Stimulated activated naive CD8-positive, alpha-beta T cell treated with anti-CD3 and anti-CD28 coated beads, Interleukin-15, Interleukin-2, amounts not matched to agents 100 ng/mL and 50 ng/mL, for 24 hours (primary cell): ENCODE measurements at regions not wholly inside any gene's neighbourhood (a gene's known extent, or its start where the extent isn't known, plus 50 kb on each side); places are given as distances from the start of the nearest gene placed in this dataset.

Experiments used
- H3K27ac Mint-ChIP-seq: one replicate; pipeline ENCODE4 v1.8.0; 2021; ENCODE audit warnings: mild to moderate bottlenecking, mixed read lengths
- H3K27me3 Mint-ChIP-seq: one replicate; pipeline ENCODE4 v1.8.0; 2021; ENCODE audit warnings: mixed read lengths
- H3K36me3 Mint-ChIP-seq: one replicate; pipeline ENCODE4 v1.8.0; 2021; ENCODE audit warnings: low read depth, mixed read lengths
- H3K4me1 Mint-ChIP-seq: one replicate; pipeline ENCODE4 v1.8.0; 2021; ENCODE audit warnings: low read depth, mixed read lengths
- H3K4me3 Mint-ChIP-seq: one replicate; pipeline ENCODE4 v1.8.0; 2021; ENCODE audit warnings: mild to moderate bottlenecking, mixed read lengths
- H3K9me3 Mint-ChIP-seq: one replicate; pipeline ENCODE4 v1.8.0; 2021; ENCODE audit warnings: mixed read lengths

GRCh38 chr1:201589186-201589585, 50.3 kb downstream of the NAV1 start:
- peaks cover 4% of the 10 kb centered on the region for H3K27me3 Mint-ChIP-seq
- H3K27ac Mint-ChIP-seq = no peak overlapping the region
- H3K9me3 Mint-ChIP-seq = no peaks in the 10 kb centered on the region
- no peaks in the 10 kb centered on the region for H3K4me1 Mint-ChIP-seq
- H3K36me3 Mint-ChIP-seq = no peaks in the 10 kb centered on the region
- H3K4me3 Mint-ChIP-seq = no peak overlapping the region

- H3K9me3 Mint-ChIP-seq = no peaks in the 10 kb centered on the region
- no peaks in the 10 kb centered on the region for H3K36me3 Mint-ChIP-seq
- no peaks in the 10 kb centered on the region for H3K4me1 Mint-ChIP-seq
- H3K4me3 Mint-ChIP-seq = no peak overlapping the region
- H3K27me3 Mint-ChIP-seq = no peaks in the 10 kb centered on the region
- no peak overlapping the region for H3K27ac Mint-ChIP-seq
Observed at GRCh38 chr1:201590474-201590873, 51.5 kb downstream of the NAV1 start.

- Mint-ChIP-seq H3K27ac (no peak overlapping the region), H3K27me3 (no peaks in the 10 kb centered on the region), H3K9me3 (no peaks in the 10 kb centered on the region), H3K4me1 (no peaks in the 10 kb centered on the region), H3K4me3 (no peak overlapping the region), H3K36me3 (no peaks in the 10 kb centered on the region)
Observed at GRCh38 chr1:201591348-201591747, 52.4 kb downstream of the NAV1 start.

GRCh38 chr1:201591981-201592380, 53.1 kb downstream of the NAV1 start:
- Mint-ChIP-seq H3K27me3 (no peaks in the 10 kb centered on the region), H3K4me3 (no peak overlapping the region), H3K9me3 (no peaks in the 10 kb centered on the region), H3K27ac (no peak overlapping the region), H3K36me3 (no peaks in the 10 kb centered on the region), H3K4me1 (no peaks in the 10 kb centered on the region)

- Mint-ChIP-seq H3K27me3 (no peaks in the 10 kb centered on the region), H3K9me3 (no peaks in the 10 kb centered on the region), H3K4me1 (no peaks in the 10 kb centered on the region), H3K36me3 (no peaks in the 10 kb centered on the region), H3K27ac (no peak overlapping the region), H3K4me3 (no peak overlapping the region)
Observed at GRCh38 chr1:201593200-201593921, 54.4 kb downstream of the NAV1 start.

GRCh38 chr1:201594575-201595245, 55.8 kb downstream of the NAV1 start:
- H3K9me3 Mint-ChIP-seq = no peaks in the 10 kb centered on the region
- H3K27me3 Mint-ChIP-seq = no peaks in the 10 kb centered on the region
- no peaks in the 10 kb centered on the region for H3K4me1 Mint-ChIP-seq
- H3K4me3 Mint-ChIP-seq = no peak overlapping the region
- H3K36me3 Mint-ChIP-seq = no peaks in the 10 kb centered on the region
- no peak overlapping the region for H3K27ac Mint-ChIP-seq

- H3K4me1 Mint-ChIP-seq = no peaks in the 10 kb centered on the region
- H3K27ac Mint-ChIP-seq = no peak overlapping the region
- no peak overlapping the region for H3K4me3 Mint-ChIP-seq
- no peaks in the 10 kb centered on the region for H3K9me3 Mint-ChIP-seq
- no peaks in the 10 kb centered on the region for H3K36me3 Mint-ChIP-seq
- no peaks in the 10 kb centered on the region for H3K27me3 Mint-ChIP-seq
Observed at GRCh38 chr1:201595381-201595780, 56.5 kb downstream of the NAV1 start.

GRCh38 chr1:201596101-201596868, 57.4 kb downstream of the NAV1 start:
- Mint-ChIP-seq H3K36me3 (no peaks in the 10 kb centered on the region), H3K27ac (no peak overlapping the region), H3K4me3 (no peak overlapping the region), H3K4me1 (no peaks in the 10 kb centered on the region), H3K9me3 (no peaks in the 10 kb centered on the region), H3K27me3 (no peaks in the 10 kb centered on the region)

- H3K4me3 Mint-ChIP-seq = no peak overlapping the region
- no peaks in the 10 kb centered on the region for H3K27me3 Mint-ChIP-seq
- no peak overlapping the region for H3K27ac Mint-ChIP-seq
- no peaks in the 10 kb centered on the region for H3K4me1 Mint-ChIP-seq
- H3K36me3 Mint-ChIP-seq = no peaks in the 10 kb centered on the region
- H3K9me3 Mint-ChIP-seq = no peaks in the 10 kb centered on the region
Observed at GRCh38 chr1:201597551-201598230, 58.8 kb downstream of the NAV1 start.

- Mint-ChIP-seq H3K36me3 (no peaks in the 10 kb centered on the region), H3K4me3 (no peak overlapping the region), H3K27me3 (no peaks in the 10 kb centered on the region), H3K4me1 (no peaks in the 10 kb centered on the region), H3K27ac (no peak overlapping the region), H3K9me3 (no peaks in the 10 kb centered on the region)
Observed at GRCh38 chr1:201598396-201598795, 59.5 kb downstream of the NAV1 start.

GRCh38 chr1:201598973-201599372, 60.0 kb downstream of the NAV1 start:
- Mint-ChIP-seq H3K36me3 (no peaks in the 10 kb centered on the region), H3K27ac (no peak overlapping the region), H3K9me3 (no peaks in the 10 kb centered on the region), H3K27me3 (no peaks in the 10 kb centered on the region), H3K4me3 (no peak overlapping the region), H3K4me1 (no peaks in the 10 kb centered on the region)

- H3K4me3 Mint-ChIP-seq = no peak overlapping the region
- H3K4me1 Mint-ChIP-seq = no peaks in the 10 kb centered on the region
- no peaks in the 10 kb centered on the region for H3K36me3 Mint-ChIP-seq
- no peaks in the 10 kb centered on the region for H3K9me3 Mint-ChIP-seq
- no peaks in the 10 kb centered on the region for H3K27me3 Mint-ChIP-seq
- H3K27ac Mint-ChIP-seq = no peak overlapping the region
Observed at GRCh38 chr1:201599548-201599947, 60.6 kb downstream of the NAV1 start.

- Mint-ChIP-seq H3K4me3 (no peak overlapping the region), H3K36me3 (no peaks in the 10 kb centered on the region), H3K9me3 (no peaks in the 10 kb centered on the region), H3K4me1 (no peaks in the 10 kb centered on the region), H3K27ac (no peak overlapping the region), H3K27me3 (no peaks in the 10 kb centered on the region)
Observed at GRCh38 chr1:201602413-201603265, 63.7 kb downstream of the NAV1 start.

- no peaks in the 10 kb centered on the region for H3K27me3 Mint-ChIP-seq
- H3K9me3 Mint-ChIP-seq = no peaks in the 10 kb centered on the region
- H3K4me1 Mint-ChIP-seq = no peaks in the 10 kb centered on the region
- H3K4me3 Mint-ChIP-seq = no peak overlapping the region
- H3K27ac Mint-ChIP-seq = no peak overlapping the region
- H3K36me3 Mint-ChIP-seq = no peaks in the 10 kb centered on the region
Observed at GRCh38 chr1:201603613-201604232, 64.8 kb downstream of the NAV1 start.
